SK-N-SH (cell line): ENCODE measurements at regions not wholly inside any gene's neighbourhood (a gene's known extent, or its start where the extent isn't known, plus 50 kb on each side); places are given as distances from the start of the nearest gene placed in this dataset.

Source experiments
- NRF1 ChIP-seq: IDR thresholded peaks from 2 replicates; pipeline ENCODE4 v1.6.1; 2012; ENCODE audit warnings: low read depth, mild to moderate bottlenecking, low read length
- POLR2AphosphoS5 ChIP-seq: IDR thresholded peaks from 2 replicates; pipeline ENCODE4 v1.6.1; 2012; ENCODE audit warnings: low read depth, low read length
- ZBTB33 ChIP-seq: IDR thresholded peaks from 2 replicates; pipeline ENCODE4 v1.4.0; 2012; ENCODE audit warnings: low read depth, borderline replicate concordance
- TF ChIP-seq, protein P1 (sequence below): fragments of 150-350 bp; IDR thresholded peaks from 2 replicates; pipeline ENCODE4 v1.6.1; 2016; ENCODE audit warnings: mild to moderate bottlenecking, low read depth, low read length

DNA sequence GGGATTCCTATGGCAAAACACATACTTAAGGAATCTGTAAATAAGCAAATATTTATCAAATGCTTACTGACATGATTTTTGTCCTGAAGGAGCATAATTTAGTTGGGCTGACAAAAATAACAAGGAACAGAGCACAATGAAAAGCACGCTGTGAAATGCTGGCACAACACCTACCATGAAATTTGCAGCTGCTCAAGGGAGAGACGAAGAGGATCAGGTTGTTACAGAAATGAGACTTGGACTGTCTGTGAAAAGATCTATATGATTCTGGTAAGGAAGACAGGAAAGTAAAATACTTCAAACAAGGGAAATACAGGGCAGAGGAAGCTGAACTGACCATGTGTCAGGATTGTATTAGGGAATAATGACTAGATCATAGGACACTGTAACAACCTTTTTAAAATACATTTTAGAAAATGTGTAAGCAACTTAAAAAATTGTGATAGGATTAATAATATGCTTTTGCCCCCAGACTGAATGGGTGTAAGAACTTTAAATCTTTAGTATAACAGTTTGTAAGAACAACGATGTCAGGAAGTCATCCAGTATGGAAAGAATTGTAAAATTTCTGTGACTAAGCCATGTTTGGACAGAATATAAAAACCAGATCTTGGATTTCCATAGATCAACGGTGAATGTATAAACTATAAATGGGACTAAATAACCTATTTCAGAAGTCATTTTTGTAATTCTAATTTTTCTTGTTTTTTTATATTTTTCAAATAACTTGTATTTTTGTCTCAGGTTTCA is 1556.0 kb downstream of the EFNB2 start:
- TF ChIP-seq POLR2AphosphoS5 (no peak), NRF1 (no peak), ZBTB33 (no peak)
- TF ChIP-seq, protein P1, sequence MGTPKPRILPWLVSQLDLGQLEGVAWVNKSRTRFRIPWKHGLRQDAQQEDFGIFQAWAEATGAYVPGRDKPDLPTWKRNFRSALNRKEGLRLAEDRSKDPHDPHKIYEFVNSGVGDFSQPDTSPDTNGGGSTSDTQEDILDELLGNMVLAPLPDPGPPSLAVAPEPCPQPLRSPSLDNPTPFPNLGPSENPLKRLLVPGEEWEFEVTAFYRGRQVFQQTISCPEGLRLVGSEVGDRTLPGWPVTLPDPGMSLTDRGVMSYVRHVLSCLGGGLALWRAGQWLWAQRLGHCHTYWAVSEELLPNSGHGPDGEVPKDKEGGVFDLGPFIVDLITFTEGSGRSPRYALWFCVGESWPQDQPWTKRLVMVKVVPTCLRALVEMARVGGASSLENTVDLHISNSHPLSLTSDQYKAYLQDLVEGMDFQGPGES, result no peak
